Right lobe of liver (tissue), 6 donors: ENCODE measurements at regions not wholly inside any gene's neighbourhood (a gene's known extent, or its start where the extent isn't known, plus 50 kb on each side); places are given as distances from the start of the nearest gene placed in this dataset.

Source experiments
- ATAC-seq, 4 donors: fragments of 200-7000 bp; cut with Tn5 transposase; one replicate each; pipeline ENCODE4 v1.9.1; 2020; ENCODE audit warnings: mild to moderate bottlenecking in 4 of 4, moderate library complexity in 4 of 4
- DNase-seq, 3 donors: peaks; one replicate each; pipeline ENCODE4 v3.0.0-alpha.2; 2020
- H3K27ac ChIP-seq, 3 donors: fragments of 200-600 bp; one replicate each; pipeline ENCODE4 v1.8.0; 2022
- H3K27me3 ChIP-seq, 2 donors: fragments of 200-600 bp; one replicate each; pipeline ENCODE4 v1.8.0; 2022
- H3K36me3 ChIP-seq, 4 donors: fragments of 200-600 bp; sonication (generic) in 1 of 4; one replicate each; pipeline versions ENCODE4 v1.5.1 to v1.8.0; 2017 to 2022; ENCODE audit warnings: control low read depth in 1 of 4
- H3K4me1 ChIP-seq, 4 donors: fragments of 200-600 bp; sonication (generic) in 1 of 4; one replicate each; pipeline versions ENCODE4 v1.5.1 to v1.8.0; 2017 to 2022; ENCODE audit warnings: control low read depth in 1 of 4
- H3K4me3 ChIP-seq, 3 donors: fragments of 200-600 bp; one replicate each; pipeline ENCODE4 v1.8.0; 2022
- H3K9me3 ChIP-seq, 4 donors: fragments of 200-600 bp; sonication (generic) in 1 of 4; one replicate each; pipeline versions ENCODE4 v1.5.1 to v1.8.0; 2017 to 2022; ENCODE audit warnings: control low read depth in 1 of 4
- CTCF ChIP-seq, 4 donors: fragments of 200-600 bp in 3 of 4; fragments of 450-650 bp in 1 of 4; IDR thresholded peaks; one replicate each; pipeline versions ENCODE4 v1.5.1 to v1.8.0; 2016 to 2022; ENCODE audit warnings: antibody characterized with exemption in 4 of 4, mild to moderate bottlenecking in 2 of 4
- POLR2A ChIP-seq: fragments of 450-650 bp; IDR thresholded peaks from one replicate; pipeline ENCODE4 v1.6.1; 2017; ENCODE audit warnings: antibody characterized with exemption, mild to moderate bottlenecking
- WGBS: methylation state at CpG from one replicate; pipeline ENCODE4 v1.1.6; 2018; ENCODE audit warnings: low coverage, low lambda C conversion rate; ENCODE audit not compliant: insufficient coverage; ENCODE audit errors: missing lambda C conversion rate; 5-methylcytosine and 5-hydroxymethylcytosine counted together
- intact Hi-C, 2 donors: fragments of 100-400 bp; cut with DNase I; formaldehyde crosslinking; loops; one replicate each; pipeline versions ENCODE4 v1.11.2 to v1.14.1; 2022
- small RNA-seq, 2 experiments: library from RNA; depleted of rRNA; stranded (forward); fragments of <200 nt; gene quantifications; one replicate each; pipeline ENCODE3, GENCODE V24; 2016
- donor health status: DM: no; HTN: yes; CAD: no.
- donor health status: DM: no; HTN: no; CAD: no.
- donor health status: DM: no; HTN: no; CAD: no.
- donor health status: DM: no; HTN: yes; CAD: no.
- donor health status: DM: no; HTN: yes; CAD: no.

- Histone ChIP-seq H3K36me3 (no peaks in the 10 kb centered on the region), H3K4me1 (no peaks in the 10 kb centered on the region), H3K4me3 (no peak overlapping the region), H3K27ac (no peak overlapping the region), H3K9me3 (no peaks in the 10 kb centered on the region), H3K27me3 (no peaks in the 10 kb centered on the region)
- TF ChIP-seq POLR2A: no peak
- TF ChIP-seq CTCF (IDR thresholded peaks at IDR 0.05): no peak
- 92% methylated on average over 1 of the region's 1 CpG for WGBS
- intact Hi-C loops: no loop called here
- ATAC-seq: no peak
- DNase-seq: no peak
These were observed 123.6 kb upstream of the B3GALT2 start for GRCh38 chr1:193309936-193310475.

- Histone ChIP-seq H3K36me3 (no peaks in the 10 kb centered on the region), H3K27ac (no peak overlapping the region), H3K27me3 (no peaks in the 10 kb centered on the region), H3K4me3 (no peak overlapping the region), H3K4me1 (no peaks in the 10 kb centered on the region), H3K9me3 (no peaks in the 10 kb centered on the region)
- ATAC-seq (peak in 1 of 4 donors; percentile 17), DNase-seq (no peak)
- intact Hi-C loops: no loop called here
- 54% methylated on average over 1 of the region's 1 CpG for WGBS
- no peak for TF ChIP-seq CTCF (IDR thresholded peaks at IDR 0.05)
- no peak for TF ChIP-seq POLR2A
These were observed 122.0 kb upstream of the B3GALT2 start for GRCh38 chr1:193308438-193308837.

- TF ChIP-seq POLR2A (no peak), CTCF (IDR thresholded peaks at IDR 0.05) (no peak)
- Histone ChIP-seq H3K27ac (no peak overlapping the region), H3K4me1 (no peaks in the 10 kb centered on the region), H3K36me3 (no peaks in the 10 kb centered on the region), H3K9me3 (no peaks in the 10 kb centered on the region), H3K4me3 (no peak overlapping the region), H3K27me3 (no peaks in the 10 kb centered on the region)
- ATAC-seq (no peak), DNase-seq (no peak)
- intact Hi-C loops: no loop called here
- WGBS: 89% methylated on average over 2 of the region's 2 CpGs
These were observed 120.0 kb upstream of the B3GALT2 start for GRCh38 chr1:193306430-193306829.

Small RNA genes in the stretch of these regions (small RNA-seq; reads per million reads assigned to genes)
- 0 reads per million in 2 experiments for gene RNU6-983P
